ENCODE measurements at regions not wholly inside any gene's neighbourhood (a gene's known extent, or its start where the extent isn't known, plus 50 kb on each side); places are given as distances from the start of the nearest gene placed in this dataset.

DNA sequence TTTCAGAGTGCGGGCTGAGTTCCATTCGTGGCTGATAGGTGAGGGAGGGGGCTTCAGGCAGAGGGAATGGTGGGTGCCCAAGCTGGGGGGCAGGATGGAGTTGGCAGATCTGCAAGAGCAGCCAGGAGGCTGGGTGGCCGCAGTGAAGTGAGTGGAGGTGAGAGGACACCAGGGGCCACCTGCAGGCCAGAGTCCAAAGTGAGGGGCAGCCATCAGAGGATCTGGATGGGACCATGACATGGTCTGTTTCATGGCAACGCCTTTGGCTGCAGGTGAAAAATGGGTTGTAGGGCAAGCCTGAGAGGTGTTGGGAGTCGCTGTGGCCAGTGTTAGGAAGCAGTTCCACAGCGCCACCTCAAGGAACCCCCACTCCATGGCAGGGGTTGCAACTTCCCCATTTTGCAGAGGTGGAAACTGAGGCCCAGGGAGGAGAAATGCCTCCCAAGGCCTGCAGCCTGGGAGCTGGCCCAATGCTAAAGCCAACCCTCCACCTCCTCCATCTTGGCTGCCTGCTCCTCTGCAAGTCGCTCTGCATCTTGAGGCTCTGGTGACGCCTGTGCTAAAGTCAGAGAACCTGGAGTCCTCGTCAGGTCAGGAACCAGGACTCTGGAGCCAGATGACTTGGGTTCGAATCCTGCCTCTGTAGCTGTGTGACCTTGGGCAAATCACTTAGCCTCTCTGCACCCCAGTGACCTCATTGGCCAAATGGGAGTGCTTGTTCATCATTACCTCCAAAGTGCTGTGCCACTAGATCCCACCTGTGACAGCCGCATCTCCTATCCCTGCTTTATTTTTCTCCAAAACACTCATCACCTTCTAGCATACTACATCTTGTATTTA, 153.8 kb downstream of the CEBPB start:
- no peaks in the 10 kb centered on the region for H3K4me1 ChIP-seq (ENCODE audit: insufficient read depth, low read length)
- H2AFZ ChIP-seq (ENCODE audit: low read depth, low read length) = no peak overlapping the region
- H3K9me3 ChIP-seq (ENCODE audit: low read length) = no peaks in the 10 kb centered on the region
- H3K4me3 ChIP-seq (ENCODE audit: low read length) = no peak overlapping the region
- no peaks in the 10 kb centered on the region for H3K36me3 ChIP-seq (ENCODE audit: insufficient read depth, low read length)
- peaks cover 2% of the 10 kb centered on the region for H3K27me3 ChIP-seq (ENCODE audit: insufficient read depth, low read length)

DNA sequence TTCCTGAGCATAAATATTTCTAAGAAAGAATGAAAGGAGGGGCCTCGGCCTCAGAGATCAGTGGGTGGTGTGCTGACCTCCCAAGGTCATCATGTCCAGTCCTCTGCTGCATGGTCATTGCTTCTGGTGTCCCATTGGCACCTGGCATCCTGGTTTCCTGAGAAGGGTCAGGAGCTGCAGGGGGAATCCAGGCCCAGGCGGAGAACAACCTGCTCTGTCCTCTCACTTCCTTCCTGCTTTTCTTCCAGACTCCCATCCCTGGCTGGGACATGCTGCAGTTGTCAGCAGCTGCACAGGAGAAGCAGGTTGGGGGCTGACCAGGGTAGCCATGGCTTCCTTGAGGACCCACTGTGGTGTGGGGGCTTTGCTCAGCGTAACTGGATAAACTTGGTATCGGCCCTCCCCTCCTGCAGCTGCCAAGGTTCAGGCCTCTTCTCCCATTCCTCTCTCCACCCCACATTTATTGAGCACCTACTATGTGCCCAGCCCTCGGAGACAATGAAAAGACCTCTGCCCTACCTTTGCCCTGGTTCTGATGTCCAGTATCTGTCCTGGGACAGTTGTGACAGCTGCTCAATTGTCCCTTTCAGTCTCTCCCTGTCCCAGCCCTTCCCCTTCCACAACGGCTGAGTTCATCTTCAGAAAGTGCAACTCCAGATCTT, 155.2 kb downstream of the CEBPB start:
- Histone ChIP-seq H3K4me1 (ENCODE audit: insufficient read depth, low read length) (no peaks in the 10 kb centered on the region), H3K9me3 (ENCODE audit: low read length) (no peaks in the 10 kb centered on the region), H3K4me3 (ENCODE audit: low read length) (no peak overlapping the region), H3K36me3 (ENCODE audit: insufficient read depth, low read length) (no peaks in the 10 kb centered on the region), H2AFZ (ENCODE audit: low read depth, low read length) (no peak overlapping the region), H3K27me3 (ENCODE audit: insufficient read depth, low read length) (no peaks in the 10 kb centered on the region)

DNA sequence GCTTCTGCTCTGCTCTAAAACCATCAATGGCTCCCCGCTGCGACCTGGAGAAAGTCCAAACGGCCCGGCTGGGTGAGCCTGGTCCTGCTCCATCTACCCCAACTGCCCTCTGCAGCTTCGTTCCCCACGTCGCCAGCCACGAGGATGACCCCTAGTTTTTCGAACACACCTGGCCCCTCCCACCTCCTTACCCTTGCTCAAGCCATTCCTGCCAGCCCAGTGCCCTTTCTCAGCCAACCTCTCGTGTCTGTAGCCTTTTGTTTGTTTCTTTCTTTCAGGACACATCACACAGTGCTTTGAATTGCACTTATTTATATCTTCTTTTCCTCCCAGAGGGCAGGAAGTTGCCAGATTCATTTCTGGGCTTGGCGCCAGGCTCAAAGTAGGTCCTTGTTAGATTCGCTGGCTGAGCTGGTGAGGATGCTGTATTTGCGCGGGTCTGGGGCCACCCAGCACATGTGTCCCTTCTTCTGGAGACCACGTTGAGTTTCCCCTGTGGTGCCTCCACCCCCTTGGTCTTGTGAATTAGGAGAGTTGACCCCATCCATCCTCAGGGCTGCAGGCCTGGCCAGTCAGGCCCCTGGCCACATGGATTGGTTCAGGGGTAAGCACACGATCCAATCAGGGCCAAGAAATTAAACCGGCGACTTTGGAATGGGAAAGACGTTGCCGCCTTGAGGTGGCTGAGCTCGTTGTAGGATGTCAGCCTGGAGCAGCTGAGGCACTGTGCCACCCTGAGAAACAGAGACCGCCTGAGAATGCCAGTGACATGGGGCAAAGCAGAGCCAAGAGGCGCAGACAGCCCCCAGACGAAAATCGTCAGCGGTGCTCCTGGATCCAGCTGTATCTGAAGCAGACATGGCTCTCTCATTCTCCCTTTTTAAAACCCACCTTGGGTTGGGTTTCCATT, 156.0 kb downstream of the CEBPB start:
- no peaks in the 10 kb centered on the region for H3K9me3 ChIP-seq (ENCODE audit: low read length)
- H3K4me1 ChIP-seq (ENCODE audit: insufficient read depth, low read length) = no peaks in the 10 kb centered on the region
- H3K4me3 ChIP-seq (ENCODE audit: low read length) = no peak overlapping the region
- no peaks in the 10 kb centered on the region for H3K27me3 ChIP-seq (ENCODE audit: insufficient read depth, low read length)
- no peak overlapping the region for H2AFZ ChIP-seq (ENCODE audit: low read depth, low read length)
- H3K36me3 ChIP-seq (ENCODE audit: insufficient read depth, low read length) = no peaks in the 10 kb centered on the region

DNA sequence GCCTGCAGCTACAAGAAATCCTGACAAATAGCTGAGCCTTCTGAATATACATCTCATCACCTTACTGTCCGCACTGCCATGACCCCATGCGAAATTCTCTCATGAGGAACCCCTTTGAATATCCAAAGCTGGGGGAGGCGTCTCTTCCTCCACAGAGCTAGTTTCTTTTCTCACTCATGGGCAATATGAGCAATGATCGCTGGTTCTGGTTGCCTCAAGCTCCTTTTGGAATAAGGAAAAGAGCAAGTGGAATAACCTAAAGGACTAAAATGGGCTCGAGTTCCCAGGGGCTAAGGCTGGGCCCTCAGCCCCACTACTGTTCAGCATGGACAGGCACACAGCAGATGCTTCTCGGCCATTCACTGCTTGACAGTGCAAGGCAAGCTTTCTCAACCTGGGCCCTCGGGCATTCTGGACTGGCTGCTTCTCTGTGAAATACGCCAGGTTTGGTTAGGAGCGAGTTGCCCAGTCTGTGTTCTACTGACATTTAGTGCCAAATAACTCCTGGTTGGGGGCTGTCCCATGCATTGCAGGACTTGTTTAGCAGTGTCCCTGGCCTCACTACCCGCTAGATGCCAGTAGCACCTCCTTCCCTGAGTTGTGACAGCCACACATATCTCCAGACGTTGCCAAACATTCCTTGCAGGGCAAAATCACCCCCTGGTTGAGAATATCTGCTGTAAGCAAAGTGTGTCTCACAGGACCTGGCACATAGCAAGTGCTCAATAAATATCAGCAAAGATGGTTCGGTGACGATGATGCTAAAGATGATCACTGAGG, 156.8 kb downstream of the CEBPB start:
- no peaks in the 10 kb centered on the region for H3K36me3 ChIP-seq (ENCODE audit: insufficient read depth, low read length)

DNA sequence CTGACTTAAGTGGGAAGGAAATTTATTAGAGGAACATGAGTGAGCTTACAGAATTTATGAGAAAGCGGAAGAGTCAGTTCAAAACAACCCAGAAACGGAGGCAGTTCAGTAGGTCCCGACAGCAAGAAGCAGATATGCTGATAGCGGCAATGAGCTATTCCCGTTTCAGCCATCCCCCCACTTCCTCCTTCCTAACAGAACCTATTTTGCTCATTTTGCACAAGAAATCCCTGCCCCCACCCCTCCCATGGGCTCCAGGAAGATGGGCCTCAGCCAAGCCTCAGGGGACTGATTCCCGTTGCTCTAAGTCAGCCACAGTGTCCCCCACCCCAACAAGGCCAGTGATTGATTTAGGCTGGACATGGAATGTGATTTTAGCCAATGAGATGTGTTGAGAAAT, 157.5 kb downstream of the CEBPB start:
- Histone ChIP-seq H2AFZ (ENCODE audit: low read depth, low read length) (no peak overlapping the region), H3K36me3 (ENCODE audit: insufficient read depth, low read length) (no peaks in the 10 kb centered on the region), H3K9me3 (ENCODE audit: low read length) (no peaks in the 10 kb centered on the region), H3K4me3 (ENCODE audit: low read length) (no peak overlapping the region), H3K4me1 (ENCODE audit: insufficient read depth, low read length) (no peaks in the 10 kb centered on the region), H3K27me3 (ENCODE audit: insufficient read depth, low read length) (no peaks in the 10 kb centered on the region)

More for the DNA sequence above, 156.8 kb downstream of the CEBPB start:
- H2AFZ ChIP-seq (ENCODE audit: low read depth, low read length) = no peak overlapping the region
- H3K4me1 ChIP-seq (ENCODE audit: insufficient read depth, low read length) = no peaks in the 10 kb centered on the region
- no peak overlapping the region for H3K4me3 ChIP-seq (ENCODE audit: low read length)
- no peaks in the 10 kb centered on the region for H3K9me3 ChIP-seq (ENCODE audit: low read length)
- H3K27me3 ChIP-seq (ENCODE audit: insufficient read depth, low read length) = no peaks in the 10 kb centered on the region

DNA sequence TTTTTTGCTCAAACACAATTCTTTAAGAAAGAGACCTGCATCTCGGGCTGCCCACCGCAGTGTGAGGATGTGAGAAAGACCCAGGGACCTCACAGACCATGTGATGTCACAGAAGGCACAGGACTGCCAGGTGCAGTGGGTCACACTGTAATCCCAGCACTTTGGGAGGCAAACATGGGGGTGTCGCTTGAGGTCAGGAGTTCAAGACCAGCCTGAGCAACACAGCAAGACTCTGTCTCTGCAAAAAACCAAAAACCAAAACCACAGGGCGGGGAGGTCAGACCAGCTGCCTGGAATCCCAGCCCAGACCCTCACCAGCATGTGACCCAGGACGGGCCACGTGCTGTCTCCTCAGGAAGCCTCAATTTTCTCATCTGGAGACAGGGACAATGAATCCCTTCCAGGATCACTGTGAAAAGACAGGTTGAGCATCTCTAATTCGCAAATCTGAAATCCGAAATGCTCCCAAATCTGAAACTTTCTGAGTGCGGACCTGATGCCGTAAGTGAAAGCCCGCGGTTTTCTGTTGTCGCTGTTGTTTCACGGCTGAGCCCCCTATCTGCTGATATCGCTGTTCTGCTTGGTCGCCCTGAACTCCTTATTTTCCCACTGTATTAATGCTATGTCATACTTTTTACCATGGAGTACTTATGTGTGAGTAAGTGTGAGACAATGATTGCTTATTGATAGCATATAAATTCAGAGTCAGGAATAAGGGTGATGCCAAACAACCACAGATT, 159.5 kb upstream of the PTPN1 start:
- Histone ChIP-seq H3K27me3 (ENCODE audit: insufficient read depth, low read length) (no peaks in the 10 kb centered on the region), H3K4me3 (ENCODE audit: low read length) (no peak overlapping the region), H3K4me1 (ENCODE audit: insufficient read depth, low read length) (no peaks in the 10 kb centered on the region), H3K36me3 (ENCODE audit: insufficient read depth, low read length) (no peaks in the 10 kb centered on the region), H3K9me3 (ENCODE audit: low read length) (no peaks in the 10 kb centered on the region), H2AFZ (ENCODE audit: low read depth, low read length) (no peak overlapping the region)

DNA sequence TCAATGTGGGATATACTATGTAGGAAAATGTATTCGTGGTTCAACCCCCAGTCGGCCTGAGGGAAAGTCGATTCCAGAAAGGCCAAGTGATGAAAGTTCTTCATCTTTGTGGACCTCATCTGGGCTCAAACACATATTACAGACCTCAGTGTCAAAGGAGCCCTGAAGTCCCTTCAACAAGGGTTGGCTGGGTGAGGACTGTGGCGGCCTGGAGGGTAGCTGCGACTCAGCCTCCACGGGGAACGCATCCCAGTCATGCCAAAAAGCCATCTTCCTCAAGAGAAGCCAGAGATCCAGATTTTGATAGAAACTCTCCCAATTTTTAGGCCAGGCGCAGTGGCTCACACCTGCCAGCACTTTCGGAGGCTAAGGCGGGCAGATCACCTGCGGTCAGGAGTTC, 158.6 kb upstream of the PTPN1 start:
- no peaks in the 10 kb centered on the region for H3K36me3 ChIP-seq (ENCODE audit: insufficient read depth, low read length)
- no peaks in the 10 kb centered on the region for H3K4me1 ChIP-seq (ENCODE audit: insufficient read depth, low read length)
- H2AFZ ChIP-seq (ENCODE audit: low read depth, low read length) = no peak overlapping the region

DNA sequence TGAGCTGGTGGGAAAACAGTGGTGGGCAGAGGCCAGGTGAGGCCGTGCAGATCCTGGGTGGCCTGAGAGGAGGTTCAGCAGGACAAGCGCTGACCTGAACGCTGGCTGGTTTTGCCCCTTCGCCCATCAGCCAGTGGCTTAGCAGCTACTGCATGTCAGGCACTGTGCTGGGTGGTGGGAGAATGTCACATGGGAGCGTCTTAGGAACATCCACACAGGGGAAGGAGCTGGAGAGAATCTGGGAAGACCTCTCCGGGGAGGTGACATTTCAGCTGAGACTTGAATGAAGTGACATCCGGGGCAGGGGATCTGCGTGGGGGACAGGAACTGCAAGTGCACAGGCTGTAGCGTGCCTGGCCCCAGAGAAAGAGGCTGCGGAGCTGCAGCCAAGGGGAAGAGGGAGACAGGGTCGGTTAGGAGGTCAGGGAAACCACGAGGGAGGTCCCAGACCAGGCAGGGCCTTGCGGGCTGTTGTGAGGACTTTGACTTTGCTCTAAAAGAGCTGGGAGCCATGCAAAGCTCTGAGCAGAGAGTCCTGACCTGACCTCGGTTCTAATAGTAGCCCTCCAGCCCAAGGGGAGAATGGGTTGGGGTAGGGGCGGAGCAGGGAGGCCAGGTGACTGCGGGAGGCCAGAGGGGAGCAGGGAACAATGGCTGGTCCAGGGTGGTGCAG, 156.8 kb upstream of the PTPN1 start:
- Histone ChIP-seq H3K36me3 (ENCODE audit: insufficient read depth, low read length) (no peaks in the 10 kb centered on the region), H3K4me3 (ENCODE audit: low read length) (no peak overlapping the region), H3K27me3 (ENCODE audit: insufficient read depth, low read length) (no peaks in the 10 kb centered on the region), H2AFZ (ENCODE audit: low read depth, low read length) (no peak overlapping the region), H3K4me1 (ENCODE audit: insufficient read depth, low read length) (no peaks in the 10 kb centered on the region), H3K9me3 (ENCODE audit: low read length) (no peaks in the 10 kb centered on the region)

More for the DNA sequence above, 158.6 kb upstream of the PTPN1 start:
- Histone ChIP-seq H3K27me3 (ENCODE audit: insufficient read depth, low read length) (no peaks in the 10 kb centered on the region), H3K4me3 (ENCODE audit: low read length) (no peak overlapping the region), H3K9me3 (ENCODE audit: low read length) (no peaks in the 10 kb centered on the region)

DNA sequence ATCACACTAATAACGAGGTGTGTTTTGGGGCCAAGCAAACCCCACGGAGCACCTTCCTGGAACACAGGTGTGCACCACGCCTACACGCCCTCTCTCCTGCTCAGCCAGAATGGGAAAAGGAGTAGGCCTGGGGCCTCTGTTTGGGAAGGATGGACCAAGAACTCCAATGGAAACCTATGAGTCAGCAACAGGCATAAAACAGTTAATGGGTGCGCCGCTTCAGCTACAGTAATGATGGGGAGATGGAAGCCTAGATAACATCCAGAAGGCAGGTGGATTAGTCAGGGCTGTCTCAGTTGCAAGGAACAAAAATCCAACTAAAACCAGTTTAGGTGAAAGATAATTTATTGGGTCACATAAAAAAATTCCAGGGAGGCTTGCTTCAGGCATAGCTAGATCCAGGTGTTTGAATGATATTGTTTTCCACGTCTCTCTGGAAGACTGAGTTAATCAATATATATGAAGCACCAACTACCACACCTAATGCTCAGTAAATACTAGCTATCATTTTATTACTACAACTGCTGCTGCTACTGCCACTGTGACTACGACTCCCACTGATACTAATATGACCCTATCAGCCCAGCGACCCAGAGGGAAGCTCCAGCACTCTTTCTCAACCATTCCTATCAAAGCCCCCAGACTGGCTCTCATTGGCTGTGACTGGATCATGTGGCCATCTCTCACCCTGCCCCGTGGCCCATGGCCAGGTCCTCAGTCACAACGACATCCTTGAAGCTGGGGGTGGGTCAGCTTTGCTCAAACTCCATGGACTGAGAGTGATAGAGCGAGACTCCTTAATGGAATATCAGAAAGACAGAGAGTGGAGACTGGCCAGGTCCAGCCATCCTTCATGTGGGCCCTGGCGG, 155.2 kb upstream of the PTPN1 start:
- H2AFZ ChIP-seq (ENCODE audit: low read depth, low read length) = no peak overlapping the region
- H3K27me3 ChIP-seq (ENCODE audit: insufficient read depth, low read length) = no peaks in the 10 kb centered on the region
- H3K36me3 ChIP-seq (ENCODE audit: insufficient read depth, low read length) = no peaks in the 10 kb centered on the region
- no peaks in the 10 kb centered on the region for H3K4me1 ChIP-seq (ENCODE audit: insufficient read depth, low read length)
- no peak overlapping the region for H3K4me3 ChIP-seq (ENCODE audit: low read length)
- no peaks in the 10 kb centered on the region for H3K9me3 ChIP-seq (ENCODE audit: low read length)

DNA sequence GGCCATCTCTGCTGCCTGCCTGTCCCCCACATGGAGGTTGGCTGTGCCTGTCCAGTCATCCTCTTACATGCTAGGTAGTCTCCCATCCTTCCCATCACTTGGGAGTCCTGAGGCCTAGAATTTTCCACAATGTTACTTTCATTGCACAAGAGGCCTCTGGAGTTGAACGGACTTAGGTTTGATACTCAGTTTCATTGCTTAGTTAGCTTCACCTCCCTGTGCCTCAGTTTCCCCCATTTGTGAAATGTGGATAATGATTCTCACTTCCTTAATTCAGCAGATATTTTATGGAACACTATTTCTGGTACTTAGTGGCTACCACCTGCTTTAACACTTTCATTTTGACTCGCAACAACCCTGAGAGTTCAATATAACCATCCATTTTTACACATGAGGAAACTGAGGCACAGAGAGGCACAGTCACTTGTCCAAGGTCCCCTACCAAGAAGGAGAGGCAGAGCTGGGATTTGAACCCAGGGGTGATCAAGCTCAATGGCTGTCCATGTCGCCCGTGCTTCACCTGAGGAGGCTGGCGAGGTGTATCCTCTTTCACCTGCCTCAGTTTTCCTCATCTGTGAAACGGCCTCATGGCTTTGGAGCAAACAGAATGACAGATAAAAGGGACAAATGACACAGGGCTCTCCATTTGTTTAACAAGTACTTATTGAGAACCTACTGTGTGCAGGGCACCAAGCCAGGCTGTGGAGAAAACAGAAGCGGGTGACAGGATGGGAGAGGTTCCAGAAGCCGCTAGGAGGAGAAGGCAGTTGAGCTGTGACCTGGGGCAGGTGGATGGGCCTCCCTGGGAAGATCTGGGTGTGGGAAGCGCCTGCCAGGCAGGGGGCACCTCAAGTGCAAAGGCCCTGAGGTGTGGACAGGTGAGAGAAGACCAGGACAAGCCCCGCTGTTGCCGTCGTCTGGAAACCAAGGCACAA, 154.3 kb upstream of the PTPN1 start:
- no peaks in the 10 kb centered on the region for H3K4me1 ChIP-seq (ENCODE audit: insufficient read depth, low read length)
- H2AFZ ChIP-seq (ENCODE audit: low read depth, low read length) = no peak overlapping the region
- H3K36me3 ChIP-seq (ENCODE audit: insufficient read depth, low read length) = no peaks in the 10 kb centered on the region
- H3K4me3 ChIP-seq (ENCODE audit: low read length) = no peak overlapping the region
- no peaks in the 10 kb centered on the region for H3K27me3 ChIP-seq (ENCODE audit: insufficient read depth, low read length)
- H3K9me3 ChIP-seq (ENCODE audit: low read length) = no peaks in the 10 kb centered on the region

All from neuron (in vitro differentiated cells).